A673 (cell line): ENCODE measurements at regions not wholly inside any gene's neighbourhood (a gene's known extent, or its start where the extent isn't known, plus 50 kb on each side); places are given as distances from the start of the nearest gene placed in this dataset.

Experiments
- CTCF ChIP-seq: fragments of 300-800, 200-600 bp; sonication (generic); conservative IDR thresholded peaks from 2 replicates; pipeline ENCODE4 v1.5.1; 2017; ENCODE audit warnings: low read depth, mild to moderate bottlenecking, antibody characterized with exemption, low read length, moderate library complexity, mixed read lengths
- EZH2 ChIP-seq: fragments of 200-600 bp; sonication (generic); IDR thresholded peaks from 2 replicates; pipeline ENCODE4 v1.6.1; 2017; ENCODE audit warnings: borderline replicate concordance, low read depth, mild to moderate bottlenecking, mixed read lengths, antibody characterized with exemption, low read length; ENCODE audit not compliant: poor library complexity, severe bottlenecking

GRCh38 chr14:41418851-41419250 lies 187.8 kb upstream of the LRFN5 start:
- TF ChIP-seq EZH2, result no peak
- no peak for TF ChIP-seq CTCF
